Right atrium auricular region (tissue), 2 donors: ENCODE measurements at regions not wholly inside any gene's neighbourhood (a gene's known extent, or its start where the extent isn't known, plus 50 kb on each side); places are given as distances from the start of the nearest gene placed in this dataset.

Experiments
- DNase-seq: peaks from one replicate; pipeline ENCODE4 v3.0.0-alpha.2; 2019; ENCODE audit warnings: low spot score
- H3K27ac ChIP-seq, 2 donors: fragments of 200-600 bp; sonication (generic); 1 replicate in 1 of 2; 2 replicates in 1 of 2; pipeline ENCODE4 v1.5.1; 2016 to 2019
- H3K27me3 ChIP-seq, 2 donors: fragments of 200-600 bp; sonication (generic); one replicate each; pipeline versions ENCODE4 v1.5.1 to v1.6.0; 2017 to 2019
- H3K36me3 ChIP-seq: fragments of 200-600 bp; sonication (generic); one replicate; pipeline ENCODE4 v1.5.1; 2016
- H3K4me1 ChIP-seq, 2 donors: fragments of 200-600 bp; sonication (generic); one replicate each; pipeline versions ENCODE4 v1.5.1 to v1.6.0; 2017 to 2019
- H3K4me3 ChIP-seq, 2 donors: fragments of 200-600 bp; sonication (generic); 1 replicate in 1 of 2; 2 replicates in 1 of 2; pipeline ENCODE4 v1.5.1; 2017 to 2019; ENCODE audit warnings: mild to moderate bottlenecking in 1 of 2, moderate library complexity in 1 of 2
- H3K9me3 ChIP-seq, 2 donors: fragments of 200-600 bp; sonication (generic); one replicate each; pipeline ENCODE4 v1.5.1; 2019
- CTCF ChIP-seq, 2 donors: fragments of 200-600 bp; sonication (generic); IDR thresholded peaks; one replicate each; pipeline ENCODE4 v1.5.1; 2019; ENCODE audit warnings: antibody characterized with exemption in 2 of 2

DNA sequence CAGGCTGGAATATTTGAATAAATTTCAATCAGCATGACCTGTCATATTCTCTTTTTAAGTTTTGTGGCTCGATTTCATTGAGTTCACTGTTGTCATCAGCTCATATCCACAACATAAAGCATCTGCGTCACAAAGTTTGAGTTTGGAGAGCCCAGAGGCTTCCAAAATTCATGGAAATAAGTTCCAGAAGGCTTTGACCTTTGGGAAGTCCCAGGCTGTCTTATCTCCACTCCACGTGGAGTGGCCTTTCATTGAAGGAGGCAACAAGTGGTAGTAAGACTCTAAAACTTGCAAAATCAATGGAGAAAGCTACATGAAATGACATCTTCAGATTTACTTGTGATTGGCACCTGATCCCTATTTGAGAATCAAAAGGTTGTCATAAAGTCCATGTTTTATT lies 54.1 kb upstream of the UNC5C start:
- H3K9me3 ChIP-seq = no peaks in the 10 kb centered on the region
- no peak for TF ChIP-seq CTCF (IDR thresholded peaks at IDR 0.05)
- H3K27me3 ChIP-seq = no peaks in the 10 kb centered on the region
- no peaks in the 10 kb centered on the region for H3K4me1 ChIP-seq
- H3K36me3 ChIP-seq = no peaks in the 10 kb centered on the region
- no peak overlapping the region for H3K27ac ChIP-seq
- H3K4me3 ChIP-seq = no peak overlapping the region
- DNase-seq = no peak

GRCh38 chr4:95601356-95601755 lies 52.6 kb upstream of the UNC5C start:
- no peaks in the 10 kb centered on the region for H3K27me3 ChIP-seq
- H3K36me3 ChIP-seq = no peaks in the 10 kb centered on the region

DNA sequence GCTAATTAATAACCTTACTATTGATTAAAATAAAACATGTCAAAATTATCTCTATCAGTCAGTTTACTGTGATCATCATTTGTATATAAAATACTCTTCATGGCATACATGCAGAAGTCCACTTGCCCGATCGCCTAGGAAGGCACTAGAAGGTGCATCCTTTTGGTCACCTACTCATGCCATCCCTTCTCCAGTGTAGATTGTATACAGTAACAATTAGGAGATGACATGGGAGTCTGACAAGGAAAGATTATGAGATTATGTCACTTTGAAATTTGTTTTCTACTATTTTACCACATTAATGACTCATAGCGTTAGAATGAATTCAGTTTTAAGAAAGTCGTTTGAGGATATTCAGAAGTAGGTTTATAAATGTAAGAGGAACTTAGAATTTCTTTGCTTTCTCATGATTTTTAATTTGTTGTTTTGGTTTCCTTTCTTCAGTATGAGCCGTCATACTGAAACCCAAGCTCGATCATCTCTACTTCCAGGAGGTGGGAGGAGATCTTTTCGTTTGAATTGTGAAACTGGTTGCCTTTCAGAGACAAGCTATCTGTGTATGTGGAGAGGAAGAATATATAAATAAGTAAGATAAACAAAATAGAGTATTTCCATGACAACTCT lies 51.1 kb upstream of the UNC5C start:
- no peak for TF ChIP-seq CTCF (IDR thresholded peaks at IDR 0.05)
- H3K4me3 ChIP-seq = no peak overlapping the region

More at GRCh38 chr4:95601356-95601755, 52.6 kb upstream of the UNC5C start:
- Histone ChIP-seq H3K27ac (no peak overlapping the region), H3K9me3 (no peaks in the 10 kb centered on the region), H3K4me1 (no peaks in the 10 kb centered on the region), H3K4me3 (no peak overlapping the region)
- TF ChIP-seq CTCF (IDR thresholded peaks at IDR 0.05) = no peak
- DNase-seq = no peak

More for the DNA sequence above, 51.1 kb upstream of the UNC5C start:
- no peak for DNase-seq
- Histone ChIP-seq H3K4me1 (no peaks in the 10 kb centered on the region), H3K9me3 (no peaks in the 10 kb centered on the region), H3K27ac (no peak overlapping the region), H3K27me3 (no peaks in the 10 kb centered on the region), H3K36me3 (no peaks in the 10 kb centered on the region)
